ENCODE measurements at regions not wholly inside any gene's neighbourhood (a gene's known extent, or its start where the extent isn't known, plus 50 kb on each side); places are given as distances from the start of the nearest gene placed in this dataset.

- TF ChIP-seq BACH1 (IDR thresholded peaks at IDR 0.05; ENCODE audit: low read length) (no peak), POLR2A (IDR thresholded peaks at IDR 0.05; ENCODE audit: control extremely low read depth in 1 of 2, low read depth in 2 of 2, low read length in 2 of 2) (no peak)
Observed at GRCh38 chr2:155162494-155162893, 464.0 kb downstream of the KCNJ3 start.

Data from H1 (cell line).